ENCODE measurements at regions not wholly inside any gene's neighbourhood (a gene's known extent, or its start where the extent isn't known, plus 50 kb on each side); places are given as distances from the start of the nearest gene placed in this dataset.
"Not testable (repeated sequence)": the region's sequence is repeated elsewhere in the genome, so short reads cannot be mapped to it uniquely, and the experiment has no call there.

DNA sequence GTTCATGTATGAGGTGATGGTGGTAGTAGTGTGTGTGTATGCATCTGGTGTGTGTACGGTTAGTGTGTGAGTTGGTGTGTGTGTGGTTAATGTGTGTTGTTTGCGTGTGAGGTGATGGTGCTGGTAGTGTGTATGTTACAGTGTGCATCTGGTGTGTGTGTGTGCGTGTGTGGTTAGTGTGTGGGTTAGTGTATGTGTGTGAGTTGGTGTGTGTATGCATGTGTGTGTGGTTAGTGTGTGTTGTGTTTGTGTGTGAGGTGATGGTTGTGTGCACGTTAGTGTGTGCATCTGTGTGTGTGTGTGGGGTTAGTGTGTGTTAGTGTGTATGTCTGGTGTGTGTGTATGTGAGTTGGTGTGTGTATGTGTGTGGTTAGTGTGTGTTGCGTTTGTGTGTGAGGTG, 153.0 kb downstream of the ACTR3B start:
- DNase-seq = no peak
- H3K36me3 ChIP-seq (ENCODE audit: insufficient read depth, low read length) = no peaks in the 10 kb centered on the region
- no peak overlapping the region for H3K27ac ChIP-seq (ENCODE audit: low read depth, low read length)
- intact Hi-C loops (cut with micrococcal nuclease) = no loop called here
- no peak overlapping the region for H3K4me3 Mint-ChIP-seq
- no peak overlapping the region for H3K27ac Mint-ChIP-seq
- no peaks in the 10 kb centered on the region for H3K27me3 Mint-ChIP-seq
- no peaks in the 10 kb centered on the region for H3K4me1 Mint-ChIP-seq
- no peak overlapping the region for H3K4me3 ChIP-seq (ENCODE audit: low read length in 2 of 2)
- no peaks in the 10 kb centered on the region for H3K9me3 ChIP-seq (ENCODE audit: control insufficient read depth in 1 of 2, low read length in 2 of 2)
- no peaks in the 10 kb centered on the region for H3K4me1 ChIP-seq (ENCODE audit: insufficient read depth, low read length)
- peaks cover 0 to 2% (median 0%) of the 10 kb centered on the region in 8 donors for H3K9me3 Mint-ChIP-seq
- no peaks in the 10 kb centered on the region for H3K27me3 ChIP-seq (ENCODE audit: insufficient read depth, low read length)
- ChIA-PET POLR2A (ENCODE audit: partially characterized antibody) (no interaction called here), CTCF (ENCODE audit: partially characterized antibody) (no interaction called here)
- H3K36me3 Mint-ChIP-seq = no peaks in the 10 kb centered on the region

DNA sequence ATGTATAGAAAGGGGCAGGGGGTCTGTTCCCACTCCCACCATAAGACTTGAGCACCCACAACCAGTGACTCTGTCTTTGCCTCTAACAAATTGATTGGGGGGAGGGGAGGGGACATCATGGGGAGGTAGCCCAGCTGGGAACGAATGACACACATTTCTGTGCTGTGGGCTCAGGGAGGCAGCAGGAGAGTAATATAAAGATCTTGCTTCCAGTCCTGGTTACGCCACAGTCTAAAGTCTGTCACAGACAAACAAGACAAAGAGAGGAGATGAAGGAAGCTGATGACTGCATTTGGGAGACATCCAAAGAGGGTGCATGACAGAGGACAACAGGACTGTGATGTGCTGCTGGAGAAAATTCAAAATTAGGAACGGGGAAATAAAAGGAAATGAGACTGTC, 153.9 kb downstream of the ACTR3B start:
- Mint-ChIP-seq H3K27me3 (no peaks in the 10 kb centered on the region), H3K9me3 (peaks cover 0 to 7% (median 0%) of the 10 kb centered on the region in 8 donors), H3K4me1 (no peaks in the 10 kb centered on the region), H3K36me3 (no peaks in the 10 kb centered on the region), H3K27ac (no peak overlapping the region), H3K4me3 (no peak overlapping the region)
- intact Hi-C loops (cut with micrococcal nuclease) = no loop called here
- Histone ChIP-seq H3K9me3 (ENCODE audit: control insufficient read depth in 1 of 2, low read length in 2 of 2) (no peaks in the 10 kb centered on the region), H3K27me3 (ENCODE audit: insufficient read depth, low read length) (no peaks in the 10 kb centered on the region), H3K4me3 (ENCODE audit: low read length in 2 of 2) (no peak overlapping the region), H3K27ac (ENCODE audit: low read depth, low read length) (no peak overlapping the region), H3K4me1 (ENCODE audit: insufficient read depth, low read length) (no peaks in the 10 kb centered on the region), H3K36me3 (ENCODE audit: insufficient read depth, low read length) (no peaks in the 10 kb centered on the region)
- DNase-seq = no peak
- POLR2A ChIA-PET (ENCODE audit: partially characterized antibody) = no interaction called here
- CTCF ChIA-PET (ENCODE audit: partially characterized antibody) = no interaction called here

DNA sequence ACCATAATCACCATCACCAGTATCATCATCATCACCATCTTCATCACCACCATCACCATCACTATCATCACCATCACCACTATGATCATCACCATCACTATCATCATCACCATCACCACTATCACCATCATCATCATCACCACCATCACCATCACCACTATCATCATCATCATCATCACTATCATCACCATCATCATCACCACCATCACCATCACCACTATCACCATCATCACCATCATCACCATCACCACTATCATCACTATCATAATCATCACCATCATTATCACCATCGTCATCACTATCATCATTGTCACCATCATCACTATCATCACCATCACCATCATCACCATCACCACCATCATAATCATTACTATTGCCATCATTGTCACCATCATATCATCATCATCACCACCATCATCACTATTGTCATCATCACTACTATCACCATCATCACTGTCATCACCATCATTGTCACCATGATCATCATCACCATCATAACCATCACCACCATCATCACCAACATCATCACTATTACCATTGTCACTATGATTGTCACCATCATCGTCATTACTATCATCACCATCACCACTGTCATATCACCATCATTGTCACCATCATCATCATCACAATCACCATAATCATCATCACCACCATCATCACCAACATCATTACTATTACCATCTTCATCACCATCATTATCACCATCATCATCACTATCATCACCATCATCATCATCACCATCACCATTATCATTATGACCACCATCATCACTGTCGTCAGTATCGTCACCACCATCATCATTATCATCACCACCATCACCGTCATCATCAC, 154.7 kb downstream of the ACTR3B start:
- Mint-ChIP-seq H3K4me1 (no peaks in the 10 kb centered on the region), H3K36me3 (no peaks in the 10 kb centered on the region), H3K4me3 (no peak overlapping the region), H3K27me3 (no peaks in the 10 kb centered on the region), H3K27ac (no peak overlapping the region), H3K9me3 (peaks cover 0 to 9% (median 0%) of the 10 kb centered on the region in 8 donors)
- no peak for DNase-seq
- Histone ChIP-seq H3K27me3 (ENCODE audit: insufficient read depth, low read length) (no peaks in the 10 kb centered on the region), H3K27ac (ENCODE audit: low read depth, low read length) (no peak overlapping the region), H3K4me1 (ENCODE audit: insufficient read depth, low read length) (no peaks in the 10 kb centered on the region), H3K9me3 (ENCODE audit: control insufficient read depth in 1 of 2, low read length in 2 of 2) (no peaks in the 10 kb centered on the region), H3K36me3 (ENCODE audit: insufficient read depth, low read length) (no peaks in the 10 kb centered on the region), H3K4me3 (ENCODE audit: low read length in 2 of 2) (no peak overlapping the region)
- intact Hi-C loops (cut with micrococcal nuclease) = no loop called here
- POLR2A ChIA-PET (ENCODE audit: partially characterized antibody) = interaction anchor here (0.6 kb wide), 1 partner anchor 247 kb away, joined by 3 read pairs; no protein-coding TSS in a partner anchor
- CTCF ChIA-PET (ENCODE audit: partially characterized antibody) = no interaction called here

DNA sequence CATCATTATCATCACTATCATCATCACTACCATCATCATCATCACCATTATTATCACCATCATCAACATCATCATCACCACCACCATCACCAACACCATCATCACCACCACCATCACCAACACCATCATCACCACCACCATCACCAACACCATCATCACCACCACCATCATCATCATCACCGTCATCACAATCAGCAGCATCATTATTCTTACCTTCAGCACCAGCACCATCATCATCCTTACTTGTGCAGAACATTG, 155.2 kb downstream of the ACTR3B start:
- CTCF ChIA-PET (ENCODE audit: partially characterized antibody); H3K9me3 ChIP-seq (ENCODE audit: control insufficient read depth in 1 of 2, low read length in 2 of 2); H3K4me1 ChIP-seq (ENCODE audit: insufficient read depth, low read length); H3K4me1 Mint-ChIP-seq; H3K4me3 Mint-ChIP-seq; H3K27ac ChIP-seq (ENCODE audit: low read depth, low read length); DNase-seq; intact Hi-C loops (cut with micrococcal nuclease); H3K27ac Mint-ChIP-seq; H3K27me3 Mint-ChIP-seq; H3K36me3 ChIP-seq (ENCODE audit: insufficient read depth, low read length); H3K36me3 Mint-ChIP-seq; H3K27me3 ChIP-seq (ENCODE audit: insufficient read depth, low read length); H3K4me3 ChIP-seq (ENCODE audit: low read length in 2 of 2): not testable (repeated sequence)
- peaks cover 0 to 12% (median under 1%) of the 10 kb centered on the region in 8 donors for H3K9me3 Mint-ChIP-seq
- POLR2A ChIA-PET (ENCODE audit: partially characterized antibody) = interaction anchor here (0.6 kb wide), 1 partner anchor 246 kb away, joined by 3 read pairs; no protein-coding TSS in a partner anchor

DNA sequence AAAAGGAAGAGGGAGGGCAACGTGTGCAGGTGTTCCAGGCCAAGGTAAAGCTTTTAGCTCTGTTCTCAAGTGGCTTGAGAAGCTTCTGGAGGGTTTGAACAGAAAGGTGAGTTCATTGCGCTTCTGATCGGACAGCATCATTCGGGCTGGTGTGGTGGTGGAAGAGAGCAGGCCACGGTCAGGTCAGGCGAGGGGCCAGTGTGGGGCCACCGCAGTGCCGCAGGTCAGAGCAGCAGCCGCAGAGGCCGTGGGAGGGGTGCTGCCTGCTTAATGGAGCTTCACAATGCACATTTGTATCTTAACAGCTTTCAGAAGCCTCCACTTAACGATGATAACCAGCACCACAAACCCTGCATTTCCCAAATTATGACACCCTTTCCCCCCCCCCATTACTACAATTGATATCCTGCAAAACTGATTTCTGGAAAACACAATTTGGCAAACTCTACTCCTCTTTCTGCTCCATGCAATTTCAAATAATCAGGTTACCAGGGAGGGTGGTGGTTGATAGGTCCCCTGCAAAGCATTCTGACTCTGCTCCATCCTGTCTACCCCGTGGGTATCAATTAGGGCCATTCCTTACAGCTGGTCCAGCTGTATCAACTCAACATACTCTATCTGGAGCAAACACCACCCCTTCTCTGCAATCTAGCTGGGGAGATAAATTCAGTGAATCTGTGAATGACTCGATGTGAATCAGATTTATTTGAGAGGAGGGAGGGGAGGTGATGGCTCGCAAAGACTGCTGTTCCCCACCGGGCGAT, 162.9 kb downstream of the ACTR3B start:
- Mint-ChIP-seq H3K36me3 (peaks cover 0 to 11% of the 10 kb centered on the region in 2 donors), H3K4me1 (peaks cover 0 to 6% (median 0%) of the 10 kb centered on the region in 4 donors), H3K27ac (no peak overlapping the region), H3K4me3 (no peak overlapping the region), H3K9me3 (peaks cover 3 to 26% (median 10%) of the 10 kb centered on the region in 8 donors), H3K27me3 (peaks cover 22 to 31% of the 10 kb centered on the region in 2 donors)
- Histone ChIP-seq H3K27me3 (ENCODE audit: insufficient read depth, low read length) (no peaks in the 10 kb centered on the region), H3K4me3 (ENCODE audit: low read length in 2 of 2) (no peak overlapping the region), H3K36me3 (ENCODE audit: insufficient read depth, low read length) (no peaks in the 10 kb centered on the region), H3K9me3 (ENCODE audit: control insufficient read depth in 1 of 2, low read length in 2 of 2) (no peaks in the 10 kb centered on the region), H3K4me1 (ENCODE audit: insufficient read depth, low read length) (no peaks in the 10 kb centered on the region), H3K27ac (ENCODE audit: low read depth, low read length) (no peak overlapping the region)
- ChIA-PET POLR2A (ENCODE audit: partially characterized antibody) (no interaction called here), CTCF (ENCODE audit: partially characterized antibody) (no interaction called here)
- no peak for DNase-seq
- intact Hi-C loops (cut with micrococcal nuclease) = no loop called here

DNA sequence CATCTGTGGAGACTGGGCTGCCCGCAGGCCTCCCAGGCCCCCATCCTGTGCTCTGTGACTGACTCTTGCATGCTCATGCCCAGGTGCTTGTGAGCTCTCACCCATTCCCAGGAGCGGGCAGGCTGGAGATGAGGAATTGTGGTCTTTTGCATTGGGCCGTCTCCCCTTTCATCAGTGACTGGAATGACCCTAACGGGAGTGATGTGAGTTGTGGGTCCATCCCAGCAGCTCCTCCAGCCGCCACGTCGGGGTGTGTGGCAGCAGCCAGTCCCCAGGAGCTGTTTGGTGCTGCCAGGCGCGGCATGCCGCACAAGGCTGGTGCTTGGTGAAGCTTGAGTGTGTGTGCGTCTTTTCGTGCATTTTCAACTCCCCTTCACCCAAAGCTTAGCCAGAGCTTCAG, 164.2 kb downstream of the ACTR3B start:
- peaks cover 3 to 20% (median 9%) of the 10 kb centered on the region in 8 donors for H3K9me3 Mint-ChIP-seq
- H3K4me3 Mint-ChIP-seq = no peak overlapping the region
- intact Hi-C loops (cut with micrococcal nuclease) = no loop called here
- Histone ChIP-seq H3K9me3 (ENCODE audit: control insufficient read depth in 1 of 2, low read length in 2 of 2) (no peaks in the 10 kb centered on the region), H3K4me3 (ENCODE audit: low read length in 2 of 2) (no peak overlapping the region), H3K36me3 (ENCODE audit: insufficient read depth, low read length) (no peaks in the 10 kb centered on the region), H3K4me1 (ENCODE audit: insufficient read depth, low read length) (no peaks in the 10 kb centered on the region), H3K27me3 (ENCODE audit: insufficient read depth, low read length) (no peaks in the 10 kb centered on the region), H3K27ac (ENCODE audit: low read depth, low read length) (no peak overlapping the region)
- DNase-seq = no peak
- CTCF ChIA-PET (ENCODE audit: partially characterized antibody) = interaction anchor here (1.5 kb wide), 1 partner anchor 9 kb away, joined by 3 read pairs; no protein-coding TSS in a partner anchor
- no peak overlapping the region for H3K27ac Mint-ChIP-seq
- POLR2A ChIA-PET (ENCODE audit: partially characterized antibody) = no interaction called here
- peaks cover 22 to 31% of the 10 kb centered on the region in 2 donors for H3K27me3 Mint-ChIP-seq
- peaks cover 0 to 11% of the 10 kb centered on the region in 2 donors for H3K36me3 Mint-ChIP-seq
- peaks cover 0 to 6% (median 0%) of the 10 kb centered on the region in 4 donors for H3K4me1 Mint-ChIP-seq

DNA sequence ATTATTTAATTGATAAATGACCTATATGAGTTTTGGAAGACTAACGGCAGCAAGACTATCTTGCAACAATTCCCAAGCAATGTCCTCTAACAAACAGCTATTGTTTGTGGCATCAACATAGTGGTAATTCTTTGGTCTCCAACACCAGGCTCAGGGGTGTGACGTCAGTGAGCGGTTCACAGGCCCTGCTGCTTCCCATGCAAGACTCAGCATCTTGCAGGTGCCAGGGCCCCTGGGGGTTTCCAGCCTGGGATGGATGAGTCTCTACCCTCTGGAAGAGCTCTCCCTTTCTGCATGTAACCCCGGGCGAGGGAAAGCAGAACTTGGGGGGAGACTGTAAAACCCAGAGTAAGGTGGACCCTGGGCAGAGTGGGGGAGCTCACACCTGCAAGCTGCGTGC, 164.7 kb downstream of the ACTR3B start:
- intact Hi-C loops (cut with micrococcal nuclease) = no loop called here
- Histone ChIP-seq H3K4me3 (ENCODE audit: low read length in 2 of 2) (no peak overlapping the region), H3K27me3 (ENCODE audit: insufficient read depth, low read length) (no peaks in the 10 kb centered on the region), H3K4me1 (ENCODE audit: insufficient read depth, low read length) (no peaks in the 10 kb centered on the region), H3K9me3 (ENCODE audit: control insufficient read depth in 1 of 2, low read length in 2 of 2) (no peaks in the 10 kb centered on the region), H3K27ac (ENCODE audit: low read depth, low read length) (no peak overlapping the region), H3K36me3 (ENCODE audit: insufficient read depth, low read length) (no peaks in the 10 kb centered on the region)
- Mint-ChIP-seq H3K27ac (no peak overlapping the region), H3K9me3 (peaks cover 3 to 20% (median 10%) of the 10 kb centered on the region in 8 donors), H3K27me3 (peaks cover 22 to 32% of the 10 kb centered on the region in 2 donors), H3K36me3 (peaks cover 0 to 11% of the 10 kb centered on the region in 2 donors), H3K4me3 (no peak overlapping the region), H3K4me1 (peaks cover 0 to 6% (median 0%) of the 10 kb centered on the region in 4 donors)
- no peak for DNase-seq
- POLR2A ChIA-PET (ENCODE audit: partially characterized antibody) = no interaction called here
- CTCF ChIA-PET (ENCODE audit: partially characterized antibody) = interaction anchor here (1.5 kb wide), 1 partner anchor 9 kb away, joined by 3 read pairs; no protein-coding TSS in a partner anchor

Data from CD4-positive, alpha-beta memory T cell (primary cell).